H1 (cell line): ENCODE measurements at regions not wholly inside any gene's neighbourhood (a gene's known extent, or its start where the extent isn't known, plus 50 kb on each side); places are given as distances from the start of the nearest gene placed in this dataset.

Experiments used
- CEBPB ChIP-seq: IDR thresholded peaks from 2 replicates; pipeline ENCODE4 v1.6.1; 2012; ENCODE audit warnings: low read depth, low read length
- CHD2 ChIP-seq: IDR thresholded peaks from 2 replicates; pipeline ENCODE4 v1.6.1; 2012; ENCODE audit warnings: low read length, improper control_type of control experiment
- CREB1 ChIP-seq: IDR thresholded peaks from 2 replicates; pipeline ENCODE4 v1.6.1; 2012; ENCODE audit warnings: inconsistent platforms
- EP300 ChIP-seq, 2 experiments: IDR thresholded peaks; 1 replicate in 1 of 2; 2 replicates in 1 of 2; pipeline ENCODE4 v1.6.1; 2011 to 2012; ENCODE audit warnings: low read depth in 2 of 2, low read length in 2 of 2, mild to moderate bottlenecking in 2 of 2, borderline replicate concordance in 1 of 2, inconsistent platforms in 1 of 2, moderate library complexity in 1 of 2
- POLR2A ChIP-seq, 2 experiments: IDR thresholded peaks; 1 replicate in 1 of 2; 2 replicates in 1 of 2; pipeline ENCODE4 v1.6.1; 2011; ENCODE audit warnings: low read depth in 2 of 2, low read length in 2 of 2, mild to moderate bottlenecking in 2 of 2; ENCODE audit errors: control extremely low read depth in 1 of 2
- TAF7 ChIP-seq: optimal IDR thresholded peaks from 2 replicates; pipeline ENCODE3; 2011; ENCODE audit warnings: low read depth, mild to moderate bottlenecking, inconsistent platforms, low read length, moderate library complexity, borderline replicate concordance
- TCF12 ChIP-seq: IDR thresholded peaks from 2 replicates; pipeline ENCODE4 v1.6.1; 2011; ENCODE audit warnings: low read depth, mild to moderate bottlenecking, low read length
- TF ChIP-seq, protein P1 (sequence below), 3 experiments: IDR thresholded peaks; 1 replicate in 2 of 3; 2 replicates in 1 of 3; pipeline versions ENCODE4 v1.5.1 to v1.6.1; 2011; ENCODE audit warnings: low read length in 3 of 3, mild to moderate bottlenecking in 3 of 3, inconsistent platforms in 2 of 3, low read depth in 1 of 3, moderate library complexity in 1 of 3; ENCODE audit not compliant: insufficient read depth in 1 of 3; ENCODE audit errors: control extremely low read depth in 1 of 3
- TF ChIP-seq, protein P2 (sequence below): IDR thresholded peaks from 2 replicates; pipeline ENCODE4 v1.6.1; 2012; ENCODE audit warnings: inconsistent platforms

DNA sequence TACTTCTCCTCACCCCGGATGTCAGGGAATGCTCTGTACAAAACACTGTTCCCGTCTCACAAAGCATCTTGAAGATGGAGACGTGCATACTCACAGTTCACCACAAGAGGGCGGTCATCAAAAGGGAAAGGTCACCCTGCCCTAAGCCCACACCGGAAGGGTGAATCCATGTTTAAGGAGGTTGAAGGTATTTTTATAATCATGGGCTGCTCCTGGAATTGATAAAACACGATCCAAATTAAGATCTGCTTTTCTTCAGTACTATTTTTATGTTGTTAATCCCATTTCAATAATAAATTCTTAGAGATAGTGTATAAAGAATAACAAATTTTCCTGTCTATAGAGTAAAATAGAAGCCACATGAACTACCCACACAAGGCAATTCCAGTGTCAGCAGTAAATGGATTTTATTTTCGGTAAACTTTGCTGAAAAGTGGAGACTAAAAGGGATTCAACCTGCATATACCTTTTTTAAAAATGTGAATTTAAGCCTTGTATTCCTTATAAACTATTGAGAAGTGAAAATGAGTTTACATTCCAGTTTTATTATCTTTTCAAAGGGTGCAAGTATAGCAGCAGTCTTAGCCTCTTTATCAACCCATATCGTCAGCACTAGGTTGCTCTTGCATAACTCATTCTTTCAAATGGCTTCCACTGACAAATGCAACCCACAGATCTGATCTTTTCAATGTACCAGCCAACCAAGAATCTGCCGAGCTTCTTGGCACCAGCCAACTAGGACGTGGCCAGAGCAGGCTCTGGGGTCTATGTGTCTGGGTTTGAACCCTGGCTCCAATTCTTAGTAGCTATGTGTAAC, 79.7 kb upstream of the MBOAT1 start:
- TF ChIP-seq CEBPB (no peak), TAF7 (no peak), CHD2 (no peak), POLR2A (IDR thresholded peaks at IDR 0.05; ENCODE audit: control extremely low read depth in 1 of 2, low read depth in 2 of 2, low read length in 2 of 2) (no peak), CREB1 (peak; percentile 48; the same call in 1 of the 2 replicates), EP300 (IDR thresholded peaks at IDR 0.05; ENCODE audit: borderline replicate concordance in 1 of 2, low read depth in 2 of 2, low read length in 2 of 2) (no peak), TCF12 (no peak)
- TF ChIP-seq, protein P1, sequence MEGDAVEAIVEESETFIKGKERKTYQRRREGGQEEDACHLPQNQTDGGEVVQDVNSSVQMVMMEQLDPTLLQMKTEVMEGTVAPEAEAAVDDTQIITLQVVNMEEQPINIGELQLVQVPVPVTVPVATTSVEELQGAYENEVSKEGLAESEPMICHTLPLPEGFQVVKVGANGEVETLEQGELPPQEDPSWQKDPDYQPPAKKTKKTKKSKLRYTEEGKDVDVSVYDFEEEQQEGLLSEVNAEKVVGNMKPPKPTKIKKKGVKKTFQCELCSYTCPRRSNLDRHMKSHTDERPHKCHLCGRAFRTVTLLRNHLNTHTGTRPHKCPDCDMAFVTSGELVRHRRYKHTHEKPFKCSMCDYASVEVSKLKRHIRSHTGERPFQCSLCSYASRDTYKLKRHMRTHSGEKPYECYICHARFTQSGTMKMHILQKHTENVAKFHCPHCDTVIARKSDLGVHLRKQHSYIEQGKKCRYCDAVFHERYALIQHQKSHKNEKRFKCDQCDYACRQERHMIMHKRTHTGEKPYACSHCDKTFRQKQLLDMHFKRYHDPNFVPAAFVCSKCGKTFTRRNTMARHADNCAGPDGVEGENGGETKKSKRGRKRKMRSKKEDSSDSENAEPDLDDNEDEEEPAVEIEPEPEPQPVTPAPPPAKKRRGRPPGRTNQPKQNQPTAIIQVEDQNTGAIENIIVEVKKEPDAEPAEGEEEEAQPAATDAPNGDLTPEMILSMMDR (IDR thresholded peaks at IDR 0.05; ENCODE audit: control extremely low read depth in 1 of 3, insufficient read depth in 1 of 3, low read depth in 1 of 3, low read length in 3 of 3): peak; percentile 75 to 89 (median 78)
- TF ChIP-seq, protein P2, sequence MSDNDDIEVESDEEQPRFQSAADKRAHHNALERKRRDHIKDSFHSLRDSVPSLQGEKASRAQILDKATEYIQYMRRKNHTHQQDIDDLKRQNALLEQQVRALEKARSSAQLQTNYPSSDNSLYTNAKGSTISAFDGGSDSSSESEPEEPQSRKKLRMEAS: no peak
